Embryonic facial prominence (tissue), 1 donor: ENCODE measurements at regions not wholly inside any gene's neighbourhood (a gene's known extent, or its start where the extent isn't known, plus 50 kb on each side); places are given as distances from the start of the nearest gene placed in this dataset.

Source experiments
- DNase-seq: peaks from one replicate; pipeline ENCODE4 v3.0.0-alpha.2; 2016; ENCODE audit errors: extremely low spot score

GRCh38 chr3:124599779-124600693 lies 130.2 kb upstream of the UMPS start:
- DNase-seq, result no peak

DNA sequence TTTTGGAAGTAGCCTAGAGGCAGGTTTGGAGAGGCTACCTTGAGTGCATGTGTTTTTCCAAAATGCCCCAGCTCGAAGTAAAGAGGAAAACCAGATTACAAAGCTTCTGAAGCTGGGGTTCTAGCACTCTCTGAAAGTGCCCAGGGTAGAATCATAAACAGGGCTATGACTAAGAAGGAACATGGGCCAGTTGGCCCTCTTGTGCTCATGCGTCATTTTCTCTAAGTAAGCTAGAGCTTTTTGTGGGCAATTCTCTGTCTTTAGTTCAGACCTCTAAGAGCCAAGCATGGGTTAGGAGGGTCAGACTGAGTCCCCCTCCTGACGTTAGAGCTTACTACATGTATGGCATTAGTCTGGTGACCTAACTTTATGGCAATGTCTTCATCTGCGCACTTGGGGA lies 129.5 kb upstream of the UMPS start:
- DNase-seq, result no peak

DNA sequence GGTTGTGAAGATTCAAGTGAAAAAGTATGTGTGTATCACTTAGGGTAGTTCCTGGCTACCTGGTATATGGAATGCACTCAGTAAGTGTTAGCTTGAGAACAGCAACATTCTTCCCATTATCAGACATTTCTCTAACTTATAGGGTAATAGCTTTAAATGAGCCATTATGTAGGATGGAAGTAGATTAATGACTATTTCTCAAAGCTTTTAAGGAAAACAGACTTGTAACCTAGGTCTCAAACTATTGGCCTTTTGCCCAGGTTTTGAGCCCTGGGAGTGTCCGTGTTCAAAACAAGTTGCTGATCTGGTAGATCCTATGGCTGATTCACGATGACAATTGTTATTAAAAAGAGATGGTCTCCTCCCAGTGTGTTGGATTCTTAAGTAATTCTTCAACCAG lies 129.1 kb upstream of the UMPS start:
- no peak for DNase-seq

- DNase-seq, result no peak
Observed at GRCh38 chr3:124602980-124603627, 127.1 kb upstream of the UMPS start.

DNA sequence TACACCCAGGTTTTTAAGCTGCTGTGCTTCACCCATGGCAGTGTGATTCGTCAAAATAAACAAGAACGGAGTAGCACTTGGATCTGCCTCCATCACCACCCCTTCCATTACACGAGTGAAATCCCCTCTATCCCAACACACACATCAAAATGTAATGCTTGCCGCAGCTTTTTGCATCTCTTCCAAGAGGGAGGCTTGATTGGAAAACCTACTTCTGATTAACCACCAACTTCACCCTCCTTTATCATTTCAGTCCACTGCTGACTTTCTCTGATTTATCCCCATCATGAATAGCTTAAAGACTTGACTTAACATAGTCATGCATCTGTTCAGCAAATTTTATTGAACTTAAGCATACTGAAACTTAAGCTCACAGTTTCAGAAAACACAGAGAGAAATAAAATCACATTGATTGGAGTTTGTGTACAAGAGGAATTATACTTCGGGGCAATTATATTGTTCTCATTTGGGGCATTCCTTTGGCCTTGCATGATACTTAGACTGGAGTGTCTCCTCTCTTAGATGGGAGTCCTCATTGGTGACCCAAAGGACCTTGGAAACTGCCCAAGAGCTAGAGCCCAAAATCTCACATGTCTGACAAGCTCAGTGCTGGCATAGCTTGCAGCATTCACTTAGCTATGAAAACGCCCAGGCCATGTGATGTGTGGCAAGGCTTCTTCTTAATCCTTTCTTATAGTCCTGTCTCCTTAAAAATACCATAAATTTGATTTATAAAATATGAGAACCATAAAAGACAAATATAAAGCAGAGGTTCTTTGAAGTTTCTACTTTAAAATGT lies 124.3 kb upstream of the UMPS start:
- no peak for DNase-seq

- DNase-seq, result no peak
Observed at GRCh38 chr3:124607163-124607562, 123.1 kb upstream of the UMPS start.

DNA sequence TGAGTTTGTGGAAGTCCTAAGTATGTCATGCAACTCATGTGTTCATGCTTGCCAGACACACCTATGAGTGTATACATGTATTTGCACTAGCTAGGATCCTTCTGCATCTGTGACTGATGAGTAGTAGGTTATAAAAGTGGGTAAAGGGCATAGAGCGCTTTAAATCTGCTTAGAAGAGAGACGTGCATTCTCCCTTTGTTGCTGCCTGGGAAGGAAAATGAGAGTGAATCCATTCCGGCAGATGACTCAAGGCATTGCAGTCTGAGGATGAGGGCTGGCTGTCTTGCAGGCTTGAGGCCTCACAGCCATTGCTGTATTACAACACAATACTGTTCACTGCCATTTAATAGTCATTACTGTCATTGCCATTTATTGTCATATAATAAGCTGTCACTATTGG lies 120.8 kb upstream of the UMPS start:
- no peak for DNase-seq

GRCh38 chr3:124610130-124610529 lies 120.1 kb upstream of the UMPS start:
- no peak for DNase-seq

DNA sequence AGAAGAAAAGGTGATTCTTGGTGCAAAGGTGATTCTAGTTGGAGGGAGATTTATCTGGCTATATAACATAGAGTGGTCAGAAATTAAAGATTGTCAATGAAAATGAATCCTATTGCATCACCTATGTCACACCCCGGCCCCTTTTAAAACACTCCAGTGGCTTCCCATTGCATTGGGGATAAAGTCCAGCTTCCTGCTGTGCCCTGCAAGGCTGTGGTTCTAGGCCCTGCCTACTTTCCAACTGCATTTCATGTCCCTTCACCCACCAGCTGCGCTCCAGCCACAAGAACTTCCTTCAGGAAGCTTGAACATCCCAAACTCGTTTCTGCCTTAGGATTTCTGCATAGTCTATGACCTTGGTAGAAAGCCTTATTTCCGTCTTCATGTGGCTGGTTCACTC lies 118.7 kb upstream of the UMPS start:
- no peak for DNase-seq

DNA sequence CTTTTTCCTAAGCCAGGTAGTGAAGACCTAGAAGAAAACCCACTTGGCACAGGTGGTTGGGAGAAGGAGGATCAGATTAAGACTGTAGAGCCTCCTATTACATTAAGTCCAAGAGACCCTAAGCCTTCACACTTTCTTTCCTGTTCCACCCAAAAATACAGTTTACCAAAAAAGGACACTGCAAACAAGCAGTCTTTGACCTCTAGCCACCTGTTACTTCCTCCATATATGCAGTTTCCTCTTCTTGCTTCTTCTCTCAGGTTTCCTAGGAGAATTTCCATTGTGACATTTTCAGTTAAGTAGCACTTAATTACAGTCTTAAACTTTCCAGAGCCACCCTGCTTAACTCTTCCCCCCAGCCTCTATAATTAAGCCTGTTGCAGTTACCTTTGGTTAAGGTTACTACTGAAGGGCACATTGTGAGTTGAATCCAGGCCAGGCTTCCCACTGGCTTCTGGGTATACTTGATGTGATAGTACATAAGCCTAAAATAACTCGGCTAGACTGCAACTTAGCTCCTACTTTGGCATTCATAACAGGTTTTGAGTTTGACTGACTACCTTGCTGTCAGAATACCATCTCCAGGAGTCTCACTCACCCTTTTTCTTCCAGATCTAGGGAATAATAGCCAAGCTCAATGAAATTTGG lies 114.2 kb upstream of the UMPS start:
- DNase-seq, result no peak

GRCh38 chr3:124617177-124617576 lies 113.1 kb upstream of the UMPS start:
- DNase-seq, result no peak

- no peak for DNase-seq
Observed at GRCh38 chr3:124619887-124620599, 110.2 kb upstream of the UMPS start.

GRCh38 chr3:124620600-124621063 lies 109.6 kb upstream of the UMPS start:
- no peak for DNase-seq

GRCh38 chr3:124621498-124621897 lies 108.8 kb upstream of the UMPS start:
- no peak for DNase-seq

DNA sequence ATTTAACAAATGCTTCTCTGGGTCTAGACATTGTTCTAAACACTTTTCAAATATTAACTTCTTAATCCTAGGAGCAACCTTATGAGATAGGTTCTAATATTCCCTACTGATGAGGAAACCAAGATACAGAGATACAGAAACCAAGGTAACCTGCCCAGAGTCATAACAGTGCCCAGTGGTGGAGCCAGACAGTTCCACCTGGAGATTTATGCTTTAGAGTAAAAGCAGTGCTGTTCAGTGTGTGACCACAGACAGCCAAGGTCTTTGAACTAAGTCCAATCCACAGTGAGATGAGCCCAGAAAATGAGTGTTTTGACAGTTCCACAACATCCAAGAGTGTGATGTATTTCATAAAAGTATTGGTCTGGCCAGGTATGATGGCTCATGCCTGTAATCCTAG lies 105.2 kb upstream of the UMPS start:
- DNase-seq, result no peak

- no peak for DNase-seq
Observed at GRCh38 chr3:124627501-124627908, 102.7 kb upstream of the UMPS start.

GRCh38 chr3:124628863-124629262 lies 101.4 kb upstream of the UMPS start:
- DNase-seq, result no peak

GRCh38 chr3:124629497-124629896 lies 100.8 kb upstream of the UMPS start:
- no peak for DNase-seq

- DNase-seq, result no peak
Observed at GRCh38 chr3:124630960-124631359, 99.3 kb upstream of the UMPS start.

GRCh38 chr3:124631727-124632126 lies 98.5 kb upstream of the UMPS start:
- DNase-seq, result no peak

DNA sequence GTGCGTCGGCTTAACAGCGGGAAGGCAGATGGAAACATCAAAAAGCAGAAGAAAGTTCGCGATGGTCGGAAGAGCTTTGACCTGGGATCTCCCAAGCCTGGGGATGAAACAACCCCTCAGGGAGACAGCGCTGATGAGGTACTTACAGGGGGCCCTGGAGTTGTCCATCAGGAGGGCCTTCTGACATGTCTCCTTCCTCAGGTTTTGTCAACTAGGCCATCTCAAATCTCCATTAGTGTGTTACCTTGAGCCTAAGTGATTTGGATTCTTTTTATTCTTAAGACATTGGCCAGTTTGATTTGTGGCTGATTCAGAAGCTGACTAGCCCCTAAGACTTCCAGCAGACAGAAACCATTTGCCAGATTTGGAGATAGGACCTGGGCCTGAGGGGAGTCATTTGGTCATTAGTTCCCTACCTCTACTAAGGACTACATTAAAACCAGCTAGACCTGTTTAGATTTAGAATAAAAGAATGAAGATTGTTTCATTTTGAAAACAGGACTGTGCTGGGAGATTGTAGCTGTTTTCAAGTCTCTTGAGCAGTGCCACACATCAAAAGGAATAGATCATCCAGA lies 97.6 kb upstream of the UMPS start:
- no peak for DNase-seq
